NCI-H2227 (cell line): ENCODE measurements at regions not wholly inside any gene's neighbourhood (a gene's known extent, or its start where the extent isn't known, plus 50 kb on each side); places are given as distances from the start of the nearest gene placed in this dataset.
"Not testable (repeated sequence)": the region's sequence is repeated elsewhere in the genome, so short reads cannot be mapped to it uniquely, and the experiment has no call there.

Source experiments
- DNase-seq: peaks from one replicate; lab custom pipeline; 2025; ENCODE audit not compliant: unreplicated experiment; lab: John Stamatoyannopoulos, UW

DNA sequence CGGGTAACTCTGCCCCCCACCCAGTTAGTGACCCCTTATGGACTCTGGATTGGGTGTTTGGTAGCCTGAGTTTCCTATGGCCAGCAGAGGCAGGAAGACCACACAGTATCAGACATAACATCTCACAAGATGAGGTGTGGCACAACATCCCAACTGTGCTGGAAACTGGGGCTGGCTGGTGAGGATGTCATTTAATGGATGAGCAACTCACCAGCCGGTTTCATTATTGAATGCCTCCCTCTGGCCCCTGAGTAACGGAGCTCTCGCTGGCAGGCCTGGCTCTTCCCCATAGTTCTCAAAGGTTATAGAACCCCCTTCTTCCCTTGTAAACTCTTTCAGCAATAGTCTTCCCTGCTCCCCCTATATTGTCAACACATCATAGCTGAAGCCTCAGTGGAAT lies 195.0 kb downstream of the BCL11A start:
- DNase-seq, result no peak

DNA sequence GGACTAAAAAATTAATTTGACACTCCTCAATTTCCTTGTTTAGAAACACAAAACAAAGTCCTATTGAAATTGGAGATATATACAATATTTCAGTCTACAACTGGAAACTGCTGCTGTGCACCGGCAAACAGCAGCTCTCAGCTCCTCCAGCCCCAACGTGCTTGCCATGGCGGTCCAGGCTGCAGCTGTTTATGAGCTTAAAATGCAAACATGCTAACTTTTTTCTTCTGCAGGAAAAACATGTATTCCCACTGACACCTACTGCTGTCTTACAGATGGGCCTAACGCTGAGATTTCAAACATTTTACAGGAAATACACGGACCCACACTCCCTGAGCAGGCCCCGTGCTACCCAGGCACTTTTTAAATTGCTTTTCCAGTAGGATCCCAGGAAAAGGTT lies 195.5 kb downstream of the BCL11A start:
- DNase-seq, result no peak

DNA sequence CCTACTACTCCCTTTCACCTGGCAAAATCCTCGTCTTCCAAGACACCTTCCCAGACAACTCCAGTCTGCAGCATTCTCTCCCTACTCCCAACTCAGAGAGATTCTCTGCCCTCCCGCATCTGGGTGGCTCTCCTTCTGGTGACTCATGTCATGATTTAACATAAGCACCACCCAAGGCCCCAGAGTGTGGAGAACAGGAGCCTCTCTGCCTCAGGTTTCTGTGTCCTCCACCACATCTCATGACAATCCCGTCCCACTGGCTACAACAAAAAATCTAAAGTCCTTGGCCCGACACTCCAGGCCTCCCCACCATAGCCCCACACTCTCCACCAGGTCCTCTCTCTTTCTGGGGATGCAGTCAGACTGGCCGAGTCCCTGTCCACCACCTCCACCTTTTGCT lies 197.1 kb downstream of the BCL11A start:
- DNase-seq, result no peak

DNA sequence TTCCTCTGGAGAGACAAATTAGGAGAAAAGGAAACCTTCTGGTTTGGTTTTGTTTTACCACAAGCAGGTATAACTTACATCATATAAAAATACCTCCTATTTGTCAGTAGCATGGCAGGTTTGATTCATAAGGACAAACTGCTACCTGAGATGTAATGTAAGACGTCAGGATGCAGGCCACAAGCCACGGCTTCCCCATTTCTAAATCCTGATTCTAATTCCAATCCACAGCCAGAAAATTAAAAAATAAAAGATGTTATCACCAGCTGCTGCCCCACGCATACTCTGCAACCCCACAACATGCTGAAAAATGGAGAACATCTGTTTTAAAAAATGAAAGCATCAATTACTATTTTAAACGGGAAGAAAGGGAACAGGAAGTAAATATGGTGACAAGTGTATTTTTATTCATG lies 197.6 kb downstream of the BCL11A start:
- no peak for DNase-seq

DNA sequence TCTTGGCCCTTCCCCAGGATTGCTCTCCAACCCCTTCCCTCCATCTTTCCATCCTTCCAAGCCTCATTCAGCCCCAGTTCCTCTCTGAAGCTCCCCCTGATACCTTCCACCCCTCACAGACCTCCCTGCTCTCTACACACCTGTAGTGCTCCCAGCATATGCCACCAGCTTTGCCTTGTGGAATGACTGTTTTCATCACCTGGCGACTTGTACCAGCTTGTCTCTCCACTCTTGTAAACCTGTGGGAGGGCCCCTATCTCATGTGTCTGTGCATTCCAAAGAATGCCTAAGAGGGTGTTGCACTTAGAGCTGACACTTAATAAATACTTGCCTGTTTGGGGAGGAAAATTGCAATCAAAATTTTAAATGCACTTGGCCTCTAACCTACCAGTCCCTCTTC lies 198.7 kb downstream of the BCL11A start:
- DNase-seq, result no peak

DNA sequence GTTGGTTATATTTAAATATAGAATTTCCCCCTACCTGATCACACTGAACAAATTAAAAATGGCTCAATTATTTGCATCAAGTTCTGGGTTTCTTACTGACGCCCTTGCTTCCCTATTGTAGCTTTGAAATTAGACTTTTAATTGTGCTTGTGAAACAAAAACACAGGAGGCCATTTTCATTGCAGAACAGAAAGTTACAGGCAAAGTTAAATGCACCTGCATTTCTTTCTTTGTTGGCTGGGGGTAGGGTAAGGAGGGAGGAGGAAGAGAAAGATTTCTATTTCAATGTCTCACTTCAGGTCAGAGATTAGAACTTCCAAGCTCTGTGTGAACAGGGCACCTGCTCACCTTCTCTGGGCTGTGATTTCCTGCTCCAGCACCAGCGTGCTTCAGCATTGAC lies 199.6 kb downstream of the BCL11A start:
- DNase-seq, result no peak

DNA sequence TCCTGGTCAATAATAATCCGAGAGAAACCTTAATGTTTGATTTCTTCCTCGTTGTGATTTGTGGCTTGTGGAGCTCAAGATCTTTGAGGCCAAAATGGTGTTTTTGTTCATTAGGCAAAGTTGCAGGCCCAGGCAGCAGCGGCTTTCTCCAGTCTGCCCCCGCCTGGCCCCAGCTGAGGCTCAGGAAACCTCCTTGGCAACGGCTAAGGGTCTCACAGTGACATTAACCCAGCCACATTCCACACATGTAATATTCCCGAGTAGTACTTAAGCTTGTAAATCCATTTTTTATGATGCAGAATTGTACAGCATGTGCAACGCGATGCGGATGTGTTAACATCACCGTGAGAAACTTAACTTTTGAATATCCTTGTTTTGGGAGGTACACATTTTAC lies 200.1 kb downstream of the BCL11A start:
- no peak for DNase-seq

DNA sequence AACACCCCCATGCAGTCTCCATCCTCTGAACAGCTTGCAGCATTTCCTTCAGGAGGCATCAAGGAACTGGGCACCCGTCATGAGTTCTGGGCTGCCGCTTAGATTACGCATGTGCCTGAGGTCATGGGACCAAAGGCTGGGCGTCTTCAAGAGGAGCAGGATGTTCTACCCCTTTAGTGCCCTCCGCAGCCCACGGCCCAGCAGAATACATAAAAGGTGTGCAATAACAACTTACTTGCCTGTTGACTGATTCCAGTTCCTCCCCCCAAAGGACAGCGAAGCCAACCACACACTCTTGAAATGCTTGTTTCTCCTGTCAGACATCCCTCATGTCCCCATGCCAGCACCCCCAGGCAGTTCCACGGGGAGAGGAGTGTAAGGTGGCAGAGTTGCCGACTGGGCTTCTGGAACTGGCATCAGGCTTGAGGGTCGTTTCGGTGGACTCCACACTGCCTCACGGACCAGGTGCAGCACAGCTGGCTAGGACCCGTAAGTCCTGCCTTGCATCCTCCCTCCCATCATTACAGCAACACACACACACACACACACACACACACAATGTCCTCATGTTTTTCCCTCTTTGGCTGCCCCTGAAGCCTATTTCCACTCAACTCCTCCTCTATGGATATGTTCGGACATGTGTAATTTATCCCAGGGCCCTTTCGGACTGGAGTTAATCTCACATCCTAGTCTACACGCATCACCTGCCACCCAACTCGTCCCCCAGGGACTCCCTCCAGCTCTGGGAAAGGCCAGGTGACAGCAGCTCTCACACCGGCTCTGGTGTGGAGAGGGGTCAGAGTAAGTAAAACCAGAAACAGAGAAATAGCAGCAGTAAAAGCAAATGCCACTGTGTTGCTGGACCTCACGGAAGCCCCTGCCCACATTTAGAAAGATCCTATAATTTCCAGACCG lies 200.7 kb downstream of the BCL11A start:
- no peak for DNase-seq

DNA sequence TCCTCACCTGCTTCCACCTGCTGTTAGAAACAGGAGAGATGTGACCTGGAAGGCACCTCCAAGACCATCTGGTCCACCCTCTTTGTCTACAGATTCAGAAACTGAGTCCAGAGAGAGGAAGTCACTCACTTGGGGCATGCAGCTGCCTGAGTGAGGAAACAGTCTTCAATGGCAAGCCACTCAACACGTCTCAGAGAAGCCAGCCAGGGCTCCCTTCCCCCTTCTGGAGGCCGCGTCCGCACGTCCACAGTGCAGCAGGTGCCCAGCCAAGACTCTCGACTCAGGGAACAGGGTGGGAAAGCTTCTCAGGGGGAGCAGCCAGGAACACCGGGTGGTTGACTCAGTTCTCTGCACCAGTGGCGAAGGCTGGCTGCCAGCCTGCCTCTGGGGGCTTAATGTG lies 201.7 kb downstream of the BCL11A start:
- DNase-seq, result no peak

DNA sequence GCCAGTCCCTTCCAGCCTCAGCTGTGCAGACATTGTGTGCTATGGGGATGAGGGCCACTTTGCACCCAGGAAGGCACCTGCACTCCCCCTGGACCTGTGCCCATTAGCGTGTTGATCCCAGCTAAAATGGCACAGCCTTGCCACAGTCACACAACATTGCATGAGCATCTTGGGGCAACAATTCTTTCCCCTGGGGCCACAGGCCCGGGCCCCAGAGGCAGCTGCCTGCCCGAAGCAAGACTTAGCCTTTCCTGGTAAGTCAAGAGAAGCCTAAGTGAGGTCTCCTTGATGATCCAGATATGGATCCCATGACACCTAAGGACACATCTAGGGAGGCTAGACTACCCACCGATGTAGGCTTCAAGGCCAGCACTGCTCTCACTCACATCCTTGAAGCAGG lies 202.1 kb downstream of the BCL11A start:
- no peak for DNase-seq

DNA sequence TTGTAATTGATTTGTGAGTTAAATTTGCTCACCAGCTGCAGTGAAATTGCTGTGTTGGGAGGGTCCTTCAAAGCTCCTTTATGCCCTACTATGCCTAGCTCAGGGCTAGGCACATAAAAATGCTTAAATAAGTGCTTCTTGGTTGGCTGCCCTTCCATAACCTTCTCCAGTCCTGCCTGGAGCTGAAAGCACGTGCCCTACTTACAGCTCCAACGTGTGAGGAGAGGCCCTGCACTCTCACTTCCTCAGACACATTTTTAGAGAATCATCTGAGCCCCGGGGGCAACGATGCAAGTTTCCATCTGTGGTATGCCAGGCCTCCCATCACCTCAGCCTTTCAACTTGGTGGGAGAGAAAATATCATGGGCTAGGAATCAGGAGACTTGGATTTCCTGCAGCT lies 202.7 kb downstream of the BCL11A start:
- DNase-seq, result no peak

DNA sequence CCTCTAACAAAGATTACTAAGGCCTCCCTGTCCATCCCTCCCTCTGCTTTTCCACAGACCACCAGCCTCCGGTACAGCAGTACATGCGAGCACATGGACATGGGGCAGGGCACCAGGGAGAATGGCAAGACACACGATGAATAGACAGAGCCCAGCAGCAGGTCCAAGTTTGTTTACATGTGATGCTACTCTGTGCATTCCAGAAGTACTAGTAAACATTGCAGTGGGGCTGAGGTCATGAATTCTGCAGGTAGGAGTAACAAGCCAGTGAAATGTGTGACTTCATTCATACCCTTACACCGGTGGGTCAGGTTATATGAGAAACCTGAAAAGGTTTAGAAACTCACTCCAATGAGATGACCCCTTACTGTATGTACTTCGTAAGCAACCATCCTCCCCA lies 205.7 kb downstream of the BCL11A start:
- DNase-seq, result no peak

DNA sequence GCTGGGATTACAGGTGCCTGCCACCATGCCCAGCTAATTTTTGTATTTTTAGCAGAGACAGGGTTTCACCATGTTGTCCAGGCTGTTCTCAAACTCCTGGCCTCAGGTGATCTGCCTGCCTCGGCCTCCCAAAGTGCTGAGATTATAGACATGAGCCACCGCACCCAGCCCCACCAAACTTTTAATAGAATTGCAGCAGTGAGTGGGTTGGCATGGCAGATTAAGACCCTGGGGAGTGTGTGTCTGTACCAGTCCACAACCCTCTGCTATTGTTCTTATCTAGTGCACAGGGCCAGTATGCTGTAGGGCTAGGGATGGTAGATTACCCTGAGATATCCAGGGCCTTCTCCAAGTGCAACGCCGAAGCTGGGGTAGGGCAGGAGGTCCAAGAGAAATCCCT lies 211.0 kb downstream of the BCL11A start:
- DNase-seq, result not testable (repeated sequence)

DNA sequence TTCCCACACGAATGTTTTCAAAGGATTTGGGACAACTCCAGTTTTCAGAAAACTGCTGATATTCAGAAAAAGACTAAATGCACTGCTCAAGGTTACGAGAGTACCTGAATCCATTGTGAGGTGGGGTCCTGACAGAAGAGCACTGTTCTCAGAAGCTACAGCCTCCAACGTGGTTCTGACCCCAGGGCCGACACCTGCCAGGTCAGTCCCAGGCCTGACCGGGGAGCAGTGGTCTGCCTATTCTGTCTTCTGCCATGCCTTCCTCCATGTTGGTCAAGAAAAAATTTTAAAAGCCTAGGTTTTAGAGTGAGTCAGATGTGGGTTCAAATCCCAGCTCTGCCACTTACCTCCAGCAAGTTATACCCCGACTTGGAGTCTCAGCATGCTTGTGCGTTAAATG lies 212.3 kb downstream of the BCL11A start:
- DNase-seq, result no peak

DNA sequence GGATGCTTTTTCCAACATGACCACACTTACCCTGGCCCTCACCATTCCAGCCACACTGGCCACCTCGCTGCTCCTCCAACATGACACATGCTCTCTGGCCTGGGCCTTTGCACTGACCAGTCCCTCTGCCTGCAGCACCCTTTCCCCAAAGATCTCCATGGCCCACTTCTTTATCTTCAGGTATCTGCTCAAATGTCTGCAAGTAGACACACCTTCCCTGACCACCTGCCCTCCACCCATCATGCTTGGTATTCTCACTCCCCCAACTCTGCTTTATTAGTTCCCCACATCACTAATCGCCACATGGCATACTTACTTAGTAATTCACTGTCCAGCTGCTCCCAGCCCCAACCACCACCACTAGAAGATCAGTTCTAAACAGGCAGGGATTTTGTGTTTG lies 214.2 kb downstream of the BCL11A start:
- no peak for DNase-seq

DNA sequence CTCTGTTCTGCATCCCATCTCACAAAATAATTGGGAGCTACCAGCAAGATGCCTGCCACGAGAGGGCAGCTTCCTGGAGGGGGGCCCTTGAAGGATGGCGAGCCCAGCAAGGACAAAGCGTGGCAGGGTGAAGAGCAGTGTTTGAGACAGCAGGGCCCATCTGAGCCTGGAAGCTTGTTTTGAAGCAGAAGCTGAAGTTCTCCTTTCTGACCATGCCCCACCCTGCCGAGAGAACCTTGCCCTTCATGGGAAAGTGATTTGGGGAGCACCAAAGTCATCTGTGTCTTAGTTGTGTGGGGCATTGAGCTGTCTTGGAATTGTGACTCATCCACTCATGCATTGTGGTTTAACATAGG lies 216.3 kb downstream of the BCL11A start:
- no peak for DNase-seq

DNA sequence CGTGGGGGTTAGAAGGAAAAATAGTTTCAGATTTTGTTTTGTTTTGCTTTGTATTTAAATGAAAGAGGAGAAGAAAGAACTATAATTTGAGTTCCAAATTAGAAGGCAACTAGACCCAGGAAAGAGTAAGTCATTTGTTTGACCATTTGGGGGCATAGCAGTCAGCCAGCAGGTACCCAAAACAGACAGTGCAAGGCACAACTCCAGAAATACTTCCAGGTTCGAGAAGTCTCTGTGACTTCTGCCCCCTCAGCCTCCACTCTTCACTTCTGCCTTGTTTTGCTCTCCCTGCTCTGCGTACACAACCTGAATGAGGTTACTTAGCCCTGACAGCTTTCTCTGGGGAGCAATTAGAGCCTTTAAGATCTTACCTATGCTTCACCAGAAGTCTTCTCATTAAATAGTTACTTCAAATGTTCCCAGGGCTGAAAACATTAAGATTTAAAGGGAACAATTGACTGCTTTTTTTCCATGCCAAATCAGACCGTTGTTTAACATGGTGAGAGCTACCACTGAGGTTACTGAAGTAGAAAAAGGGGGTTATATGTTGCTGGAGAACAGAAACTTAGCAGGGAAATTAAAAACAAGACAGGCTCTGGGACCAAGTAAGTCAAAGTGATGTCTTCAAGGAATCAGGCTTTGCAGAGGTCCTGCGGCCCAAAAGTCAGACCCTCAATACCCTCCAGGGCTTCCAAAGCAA lies 216.9 kb downstream of the BCL11A start:
- no peak for DNase-seq

DNA sequence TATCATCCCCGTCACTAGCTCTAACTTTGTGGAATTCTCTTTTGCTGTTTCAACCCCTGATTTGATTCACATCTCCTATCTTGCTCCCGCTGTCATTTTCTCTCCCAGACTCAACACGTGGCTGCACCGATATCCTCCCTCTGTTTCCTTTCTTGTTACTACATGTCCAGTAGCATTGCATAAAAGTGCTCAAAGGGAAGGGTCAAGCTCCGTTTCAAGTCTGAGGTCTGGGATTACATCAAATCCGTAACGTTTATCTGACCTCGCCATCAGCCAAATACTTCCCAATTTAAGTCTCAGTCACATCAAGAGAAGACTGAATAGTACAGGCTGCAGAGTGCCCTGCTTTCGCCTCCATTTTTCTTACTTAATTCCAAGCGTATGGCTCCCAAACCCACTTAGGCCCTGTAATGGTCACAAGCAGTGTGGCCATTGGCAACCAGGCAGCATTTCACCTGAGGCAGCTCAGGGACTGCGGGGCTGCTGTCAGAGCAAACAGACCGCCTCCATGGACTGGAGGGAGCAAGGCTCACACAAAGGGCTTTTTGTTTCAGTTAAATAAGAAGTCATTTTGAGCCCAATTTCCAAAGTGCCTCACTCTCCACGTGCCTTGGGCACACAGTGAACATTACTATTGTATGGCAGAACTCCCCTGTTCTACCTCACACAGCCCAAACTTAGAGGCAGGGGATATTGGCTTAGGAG lies 217.8 kb downstream of the BCL11A start:
- DNase-seq, result no peak

DNA sequence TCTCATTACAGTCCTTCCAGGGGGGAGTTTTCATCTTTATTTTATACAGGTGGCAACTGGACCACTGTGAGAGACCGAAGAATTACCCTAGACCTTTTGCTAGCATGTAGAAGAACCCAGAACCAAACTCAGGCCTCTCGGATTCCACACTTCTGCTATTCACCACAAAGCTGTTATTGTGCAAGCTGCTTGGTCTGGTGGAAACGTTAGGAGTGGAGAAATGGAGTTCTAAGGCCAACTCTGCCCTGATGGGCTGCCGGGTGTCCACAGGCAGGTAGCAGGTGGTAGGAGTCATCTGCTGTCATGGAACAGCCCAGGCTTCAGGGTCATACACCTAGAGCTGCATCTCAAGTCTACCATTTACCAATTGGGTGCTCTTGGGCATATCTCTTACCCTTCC lies 218.8 kb downstream of the BCL11A start:
- DNase-seq, result no peak

DNA sequence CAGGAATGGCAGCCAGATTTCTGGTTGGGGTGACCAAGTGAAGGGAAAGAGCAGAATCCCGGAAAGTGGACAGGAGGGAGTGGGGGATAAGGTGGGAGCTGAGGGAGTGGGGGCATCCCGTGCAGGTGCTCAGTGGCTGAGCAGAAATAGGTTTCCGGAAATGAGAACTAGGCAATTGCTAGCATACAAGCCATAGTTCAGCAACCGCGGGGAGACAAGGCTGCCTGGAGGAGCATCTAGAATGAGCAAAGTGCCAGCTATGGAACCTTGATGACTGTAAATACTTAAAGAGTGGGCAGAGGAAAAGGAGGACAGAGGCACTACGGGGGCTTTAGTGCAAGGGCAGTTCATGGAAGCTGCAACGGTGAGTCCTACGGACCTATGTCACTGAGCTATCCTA lies 220.2 kb downstream of the BCL11A start:
- DNase-seq, result no peak

DNA sequence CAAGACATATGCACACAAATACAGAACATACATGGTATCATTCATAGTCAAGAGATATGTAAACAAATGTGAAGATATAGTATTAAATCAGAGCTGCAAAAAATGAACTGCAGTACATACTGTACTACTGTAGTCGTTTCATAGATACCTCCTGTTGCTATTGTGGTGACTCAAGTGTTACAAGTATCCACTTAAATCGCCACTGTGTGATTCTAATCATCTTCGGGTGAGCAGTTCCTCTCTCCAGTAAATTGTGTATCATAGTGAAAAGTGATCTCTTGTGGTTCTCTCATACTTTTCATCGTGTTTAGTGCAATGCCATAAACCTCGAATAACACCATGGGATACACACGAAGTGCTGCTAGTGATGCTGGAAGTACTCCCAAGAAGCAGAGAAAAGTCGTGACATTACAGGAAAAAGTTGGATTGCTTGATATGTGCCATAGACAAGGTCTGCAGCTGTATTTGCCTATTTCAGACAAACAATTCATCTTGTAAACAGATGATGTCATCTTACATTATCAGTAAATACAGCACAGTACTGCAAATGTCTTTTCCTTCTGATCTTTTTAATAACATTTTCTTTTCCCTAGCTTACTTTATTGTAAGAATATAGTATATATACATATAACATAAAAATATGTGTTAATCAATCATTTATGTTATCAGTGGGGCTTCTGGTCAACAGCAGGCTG lies 222.2 kb downstream of the BCL11A start:
- peak; percentile 55 for DNase-seq
